SK-N-SH treated with all-trans-retinoic acid at 6 μM for 48 hours (cell line): ENCODE measurements at regions not wholly inside any gene's neighbourhood (a gene's known extent, or its start where the extent isn't known, plus 50 kb on each side); places are given as distances from the start of the nearest gene placed in this dataset.

Source experiments
- ARNTL ChIP-seq: fragments of 450-650 bp; formaldehyde crosslinking; IDR thresholded peaks from 2 replicates; pipeline ENCODE4 v1.5.0; 2020; ENCODE audit warnings: low read depth, mild to moderate bottlenecking, moderate library complexity, borderline replicate concordance
- CREB5 ChIP-seq: fragments of 250-450 bp; sonication (Bioruptor Pico); IDR thresholded peaks from 2 replicates; pipeline ENCODE4 v1.5.1; 2020; ENCODE audit warnings: low read depth, mild to moderate bottlenecking, moderate library complexity
- ESRRG ChIP-seq: fragments of 250-450 bp; sonication (Bioruptor Pico); IDR thresholded peaks from 2 replicates; pipeline ENCODE4 v1.6.1; 2021; ENCODE audit warnings: mild to moderate bottlenecking
- ISL1 ChIP-seq: fragments of 250-450 bp; sonication (Bioruptor Pico); IDR thresholded peaks from 2 replicates; pipeline ENCODE4 v2.1.2; 2022; ENCODE audit warnings: mild to moderate bottlenecking, moderate library complexity
- RARB ChIP-seq: fragments of 250-450 bp; sonication (Bioruptor Pico); IDR thresholded peaks from 2 replicates; pipeline ENCODE4 v1.8.0; 2021; ENCODE audit warnings: mild to moderate bottlenecking, moderate library complexity
- SNAI2 ChIP-seq: fragments of 250-450 bp; sonication (Bioruptor Pico); IDR thresholded peaks from 2 replicates; pipeline ENCODE4 v1.5.0; 2020; ENCODE audit warnings: mild to moderate bottlenecking, moderate library complexity
- TCF4 ChIP-seq: fragments of 250-450 bp; sonication (Bioruptor Pico); IDR thresholded peaks from 2 replicates; pipeline ENCODE4 v1.8.0; 2021; ENCODE audit warnings: mild to moderate bottlenecking, moderate library complexity, borderline replicate concordance
- TOX ChIP-seq: fragments of 250-450 bp; sonication (Bioruptor Pico); IDR thresholded peaks from 2 replicates; pipeline ENCODE4 v1.8.0; 2021; ENCODE audit warnings: mild to moderate bottlenecking, moderate library complexity, borderline replicate concordance
- ZFP3 ChIP-seq: fragments of 250-450 bp; sonication (Bioruptor Pico); IDR thresholded peaks from 2 replicates; pipeline ENCODE4 v1.5.0; 2020; ENCODE audit warnings: mild to moderate bottlenecking, moderate library complexity
- ZFP30 ChIP-seq: fragments of 450-650 bp; formaldehyde crosslinking; IDR thresholded peaks from 2 replicates; pipeline ENCODE4 v1.5.0; 2022; ENCODE audit warnings: mild to moderate bottlenecking, moderate library complexity
- ZNF70 ChIP-seq: fragments of 450-650 bp; formaldehyde crosslinking; IDR thresholded peaks from 2 replicates; pipeline ENCODE4 v1.5.0; 2020; ENCODE audit warnings: mild to moderate bottlenecking, moderate library complexity
- TF ChIP-seq, protein P1 (sequence below): fragments of 250-450 bp; sonication (Bioruptor Pico); IDR thresholded peaks from 2 replicates; pipeline ENCODE4 v1.8.0; 2021; ENCODE audit warnings: low read depth, mild to moderate bottlenecking, moderate library complexity, borderline replicate concordance

- TF ChIP-seq SNAI2 (CRISPR knock-in tag) (no peak), ARNTL (CRISPR knock-in tag) (no peak), ESRRG (CRISPR knock-in tag) (no peak), TOX (no peak), CREB5 (CRISPR knock-in tag) (no peak), TCF4 (no peak), RARB (CRISPR knock-in tag) (no peak), ZFP30 (no peak), ZFP3 (CRISPR knock-in tag) (no peak), ZNF70 (CRISPR knock-in tag) (no peak), ISL1 (CRISPR knock-in tag) (no peak)
- TF ChIP-seq, protein P1, sequence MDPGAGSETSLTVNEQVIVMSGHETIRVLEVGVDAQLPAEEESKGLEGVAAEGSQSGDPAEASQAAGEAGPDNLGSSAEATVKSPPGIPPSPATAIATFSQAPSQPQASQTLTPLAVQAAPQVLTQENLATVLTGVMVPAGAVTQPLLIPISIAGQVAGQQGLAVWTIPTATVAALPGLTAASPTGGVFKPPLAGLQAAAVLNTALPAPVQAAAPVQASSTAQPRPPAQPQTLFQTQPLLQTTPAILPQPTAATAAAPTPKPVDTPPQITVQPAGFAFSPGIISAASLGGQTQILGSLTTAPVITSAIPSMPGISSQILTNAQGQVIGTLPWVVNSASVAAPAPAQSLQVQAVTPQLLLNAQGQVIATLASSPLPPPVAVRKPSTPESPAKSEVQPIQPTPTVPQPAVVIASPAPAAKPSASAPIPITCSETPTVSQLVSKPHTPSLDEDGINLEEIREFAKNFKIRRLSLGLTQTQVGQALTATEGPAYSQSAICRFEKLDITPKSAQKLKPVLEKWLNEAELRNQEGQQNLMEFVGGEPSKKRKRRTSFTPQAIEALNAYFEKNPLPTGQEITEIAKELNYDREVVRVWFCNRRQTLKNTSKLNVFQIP: no peak
These were observed 221.3 kb upstream of the DAPK1 start for GRCh38 chr9:87276327-87276841.
